ENCODE measurements at regions not wholly inside any gene's neighbourhood (a gene's known extent, or its start where the extent isn't known, plus 50 kb on each side); places are given as distances from the start of the nearest gene placed in this dataset.

GRCh38 chr12:18970603-18971002 lies 158.9 kb upstream of the PLEKHA5 start:
- CTCF ChIA-PET: no interaction called here
- WGBS (ENCODE audit: insufficient coverage): 97% methylated on average over 4 of the region's 6 CpGs
- POLR2A ChIA-PET: no interaction called here
- H3K4me3 ChIP-seq (ENCODE audit: control insufficient read depth in 1 of 7, extremely low read depth in 1 of 7, insufficient read depth in 4 of 7, low read depth in 2 of 7, low read length in 6 of 7): no peak overlapping the region
- no peaks in the 10 kb centered on the region for H3K9me3 ChIP-seq (ENCODE audit: control extremely low read depth in 1 of 5, control insufficient read depth in 4 of 5, insufficient read depth in 2 of 5, low read depth in 1 of 5, low read length in 4 of 5)
- H3K4me1 ChIP-seq (ENCODE audit: control extremely low read depth in 1 of 4, control insufficient read depth in 4 of 4, insufficient read depth in 4 of 4, low read length in 3 of 4): no peaks in the 10 kb centered on the region
- no peaks in the 10 kb centered on the region for H3K27me3 ChIP-seq (replicated peaks in 2 of 5; ENCODE audit: control insufficient read depth in 4 of 5, insufficient read depth in 5 of 5, low read length in 4 of 5)
- DNase-seq: no peak
- H3K27ac ChIP-seq (ENCODE audit: insufficient read depth in 1 of 2, low read depth in 1 of 2, low read length in 2 of 2, poor library complexity in 1 of 2, severe bottlenecking in 2 of 2): no peak overlapping the region
- H3K36me3 ChIP-seq (ENCODE audit: control insufficient read depth in 4 of 4, insufficient read depth in 4 of 4, low read length in 3 of 4): no peaks in the 10 kb centered on the region

GRCh38 chr12:18971932-18972331 lies 157.6 kb upstream of the PLEKHA5 start:
- Histone ChIP-seq H3K9me3 (ENCODE audit: control extremely low read depth in 1 of 5, control insufficient read depth in 4 of 5, insufficient read depth in 2 of 5, low read depth in 1 of 5, low read length in 4 of 5) (peaks cover 0 to under 1% (median 0%) of the 10 kb centered on the region in 5 experiments), H3K4me1 (ENCODE audit: control extremely low read depth in 1 of 4, control insufficient read depth in 4 of 4, insufficient read depth in 4 of 4, low read length in 3 of 4) (no peaks in the 10 kb centered on the region), H3K27ac (ENCODE audit: insufficient read depth in 1 of 2, low read depth in 1 of 2, low read length in 2 of 2, poor library complexity in 1 of 2, severe bottlenecking in 2 of 2) (no peak overlapping the region), H3K4me3 (ENCODE audit: control insufficient read depth in 1 of 7, extremely low read depth in 1 of 7, insufficient read depth in 4 of 7, low read depth in 2 of 7, low read length in 6 of 7) (no peak overlapping the region), H3K36me3 (ENCODE audit: control insufficient read depth in 4 of 4, insufficient read depth in 4 of 4, low read length in 3 of 4) (no peaks in the 10 kb centered on the region), H3K27me3 (replicated peaks in 2 of 5; ENCODE audit: control insufficient read depth in 4 of 5, insufficient read depth in 5 of 5, low read length in 4 of 5) (no peaks in the 10 kb centered on the region)
- ChIA-PET POLR2A (no interaction called here), CTCF (no interaction called here)
- WGBS (ENCODE audit: insufficient coverage): 100% methylated on average over 1 of the region's 3 CpGs
- no peak for DNase-seq

GRCh38 chr12:18975933-18976332 lies 153.6 kb upstream of the PLEKHA5 start:
- H3K36me3 ChIP-seq (ENCODE audit: control insufficient read depth in 4 of 4, insufficient read depth in 4 of 4, low read length in 3 of 4): no peaks in the 10 kb centered on the region
- H3K4me3 ChIP-seq (ENCODE audit: control insufficient read depth in 1 of 7, extremely low read depth in 1 of 7, insufficient read depth in 4 of 7, low read depth in 2 of 7, low read length in 6 of 7): no peak overlapping the region
- H3K27me3 ChIP-seq (replicated peaks in 2 of 5; ENCODE audit: control insufficient read depth in 4 of 5, insufficient read depth in 5 of 5, low read length in 4 of 5): no peaks in the 10 kb centered on the region
- peaks cover 0 to 6% (median 1%) of the 10 kb centered on the region in 5 experiments for H3K9me3 ChIP-seq (ENCODE audit: control extremely low read depth in 1 of 5, control insufficient read depth in 4 of 5, insufficient read depth in 2 of 5, low read depth in 1 of 5, low read length in 4 of 5)
- ChIA-PET CTCF (no interaction called here), POLR2A (no interaction called here)
- H3K4me1 ChIP-seq (ENCODE audit: control extremely low read depth in 1 of 4, control insufficient read depth in 4 of 4, insufficient read depth in 4 of 4, low read length in 3 of 4): no peaks in the 10 kb centered on the region
- no peak for DNase-seq
- no peak overlapping the region for H3K27ac ChIP-seq (ENCODE audit: insufficient read depth in 1 of 2, low read depth in 1 of 2, low read length in 2 of 2, poor library complexity in 1 of 2, severe bottlenecking in 2 of 2)
- 100% methylated on average over 1 of the region's 3 CpGs for WGBS (ENCODE audit: insufficient coverage)

GRCh38 chr12:18979401-18980126 lies 150.0 kb upstream of the PLEKHA5 start:
- 89% methylated on average over 3 of the region's 5 CpGs for WGBS (ENCODE audit: insufficient coverage)

GRCh38 chr12:18981732-18982131 lies 147.8 kb upstream of the PLEKHA5 start:
- no peaks in the 10 kb centered on the region for H3K27me3 ChIP-seq (replicated peaks in 2 of 5; ENCODE audit: control insufficient read depth in 4 of 5, insufficient read depth in 5 of 5, low read length in 4 of 5)
- no peak for DNase-seq
- no peaks in the 10 kb centered on the region for H3K4me1 ChIP-seq (ENCODE audit: control extremely low read depth in 1 of 4, control insufficient read depth in 4 of 4, insufficient read depth in 4 of 4, low read length in 3 of 4)
- ChIA-PET CTCF (no interaction called here), POLR2A (no interaction called here)
- no peaks in the 10 kb centered on the region for H3K36me3 ChIP-seq (ENCODE audit: control insufficient read depth in 4 of 4, insufficient read depth in 4 of 4, low read length in 3 of 4)
- peaks cover 0 to 8% (median 4%) of the 10 kb centered on the region in 5 experiments for H3K9me3 ChIP-seq (ENCODE audit: control extremely low read depth in 1 of 5, control insufficient read depth in 4 of 5, insufficient read depth in 2 of 5, low read depth in 1 of 5, low read length in 4 of 5)
- no peak overlapping the region for H3K4me3 ChIP-seq (ENCODE audit: control insufficient read depth in 1 of 7, extremely low read depth in 1 of 7, insufficient read depth in 4 of 7, low read depth in 2 of 7, low read length in 6 of 7)
- H3K27ac ChIP-seq (ENCODE audit: insufficient read depth in 1 of 2, low read depth in 1 of 2, low read length in 2 of 2, poor library complexity in 1 of 2, severe bottlenecking in 2 of 2): no peak overlapping the region

More at GRCh38 chr12:18979401-18980126, 150.0 kb upstream of the PLEKHA5 start:
- no peak overlapping the region for H3K27ac ChIP-seq (ENCODE audit: insufficient read depth in 1 of 2, low read depth in 1 of 2, low read length in 2 of 2, poor library complexity in 1 of 2, severe bottlenecking in 2 of 2)
- no peak overlapping the region for H3K4me3 ChIP-seq (ENCODE audit: control insufficient read depth in 1 of 7, extremely low read depth in 1 of 7, insufficient read depth in 4 of 7, low read depth in 2 of 7, low read length in 6 of 7)
- no peaks in the 10 kb centered on the region for H3K4me1 ChIP-seq (ENCODE audit: control extremely low read depth in 1 of 4, control insufficient read depth in 4 of 4, insufficient read depth in 4 of 4, low read length in 3 of 4)
- DNase-seq: no peak
- H3K36me3 ChIP-seq (ENCODE audit: control insufficient read depth in 4 of 4, insufficient read depth in 4 of 4, low read length in 3 of 4): no peaks in the 10 kb centered on the region
- H3K9me3 ChIP-seq (ENCODE audit: control extremely low read depth in 1 of 5, control insufficient read depth in 4 of 5, insufficient read depth in 2 of 5, low read depth in 1 of 5, low read length in 4 of 5): peaks cover 0 to 8% (median 3%) of the 10 kb centered on the region in 5 experiments
- CTCF ChIA-PET: no interaction called here
- H3K27me3 ChIP-seq (replicated peaks in 2 of 5; ENCODE audit: control insufficient read depth in 4 of 5, insufficient read depth in 5 of 5, low read length in 4 of 5): no peaks in the 10 kb centered on the region
- POLR2A ChIA-PET: interaction anchor here (0.7 kb wide), 1 partner anchor 1604 kb away, joined by 3 read pairs; no protein-coding TSS in a partner anchor

- peak in 2 of 3 donors; percentile 10 to 16 for DNase-seq
- Histone ChIP-seq H3K4me3 (ENCODE audit: control insufficient read depth in 1 of 7, extremely low read depth in 1 of 7, insufficient read depth in 4 of 7, low read depth in 2 of 7, low read length in 6 of 7) (no peak overlapping the region), H3K9me3 (ENCODE audit: control extremely low read depth in 1 of 5, control insufficient read depth in 4 of 5, insufficient read depth in 2 of 5, low read depth in 1 of 5, low read length in 4 of 5) (peaks cover 0 to 6% (median 4%) of the 10 kb centered on the region in 5 experiments), H3K27me3 (replicated peaks in 2 of 5; ENCODE audit: control insufficient read depth in 4 of 5, insufficient read depth in 5 of 5, low read length in 4 of 5) (no peaks in the 10 kb centered on the region), H3K4me1 (ENCODE audit: control extremely low read depth in 1 of 4, control insufficient read depth in 4 of 4, insufficient read depth in 4 of 4, low read length in 3 of 4) (no peaks in the 10 kb centered on the region), H3K27ac (ENCODE audit: insufficient read depth in 1 of 2, low read depth in 1 of 2, low read length in 2 of 2, poor library complexity in 1 of 2, severe bottlenecking in 2 of 2) (no peak overlapping the region), H3K36me3 (ENCODE audit: control insufficient read depth in 4 of 4, insufficient read depth in 4 of 4, low read length in 3 of 4) (no peaks in the 10 kb centered on the region)
- ChIA-PET POLR2A (no interaction called here), CTCF (no interaction called here)
- WGBS (ENCODE audit: insufficient coverage): 85% methylated on average over 9 of the region's 9 CpGs
Observed at GRCh38 chr12:18982226-18982949, 147.1 kb upstream of the PLEKHA5 start.

GRCh38 chr12:18983854-18984253 lies 145.7 kb upstream of the PLEKHA5 start:
- CTCF ChIA-PET: no interaction called here
- no peak for DNase-seq

More at GRCh38 chr12:18983854-18984253, 145.7 kb upstream of the PLEKHA5 start:
- no peaks in the 10 kb centered on the region for H3K4me1 ChIP-seq (ENCODE audit: control extremely low read depth in 1 of 4, control insufficient read depth in 4 of 4, insufficient read depth in 4 of 4, low read length in 3 of 4)
- no peaks in the 10 kb centered on the region for H3K27me3 ChIP-seq (replicated peaks in 2 of 5; ENCODE audit: control insufficient read depth in 4 of 5, insufficient read depth in 5 of 5, low read length in 4 of 5)
- POLR2A ChIA-PET: no interaction called here
- WGBS (ENCODE audit: insufficient coverage): 100% methylated on average over 3 of the region's 3 CpGs
- peaks cover 0 to 5% (median 3%) of the 10 kb centered on the region in 5 experiments for H3K9me3 ChIP-seq (ENCODE audit: control extremely low read depth in 1 of 5, control insufficient read depth in 4 of 5, insufficient read depth in 2 of 5, low read depth in 1 of 5, low read length in 4 of 5)
- H3K36me3 ChIP-seq (ENCODE audit: control insufficient read depth in 4 of 4, insufficient read depth in 4 of 4, low read length in 3 of 4): no peaks in the 10 kb centered on the region
- H3K27ac ChIP-seq (ENCODE audit: insufficient read depth in 1 of 2, low read depth in 1 of 2, low read length in 2 of 2, poor library complexity in 1 of 2, severe bottlenecking in 2 of 2): no peak overlapping the region
- H3K4me3 ChIP-seq (ENCODE audit: control insufficient read depth in 1 of 7, extremely low read depth in 1 of 7, insufficient read depth in 4 of 7, low read depth in 2 of 7, low read length in 6 of 7): no peak overlapping the region
